HG03159 (cell line): ENCODE measurements at regions not wholly inside any gene's neighbourhood (a gene's known extent, or its start where the extent isn't known, plus 50 kb on each side); places are given as distances from the start of the nearest gene placed in this dataset.
"Not testable (repeated sequence)": the region's sequence is repeated elsewhere in the genome, so short reads cannot be mapped to it uniquely, and the experiment has no call there.

Source experiments
- ATAC-seq: cut with Tn5 transposase; IDR thresholded peaks from one replicate; pipeline ENCODE4 v1.9.1; 2021; ENCODE audit warnings: mild to moderate bottlenecking, moderate library complexity; ENCODE audit not compliant: unreplicated experiment

DNA sequence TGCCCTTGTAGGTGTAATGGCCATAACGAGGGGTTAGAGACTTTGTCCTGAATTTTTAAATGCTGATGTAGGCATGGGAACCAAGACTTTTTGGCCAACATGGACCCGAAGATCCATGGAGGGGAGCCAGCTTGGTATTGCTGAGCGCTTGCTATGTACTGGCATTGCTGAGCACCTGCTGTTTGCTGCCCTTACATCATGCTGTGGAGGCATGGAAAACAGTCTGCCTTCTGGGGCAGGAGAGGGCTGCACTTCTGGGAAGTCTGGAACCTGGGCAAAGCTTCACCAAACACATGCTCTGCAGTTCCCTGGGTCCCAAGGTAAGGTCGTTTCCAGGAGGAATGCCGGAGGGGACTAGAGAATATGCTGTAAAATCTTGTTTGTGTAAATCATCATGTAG is 86.3 kb upstream of the CNIH3 start:
- no peak for ATAC-seq

DNA sequence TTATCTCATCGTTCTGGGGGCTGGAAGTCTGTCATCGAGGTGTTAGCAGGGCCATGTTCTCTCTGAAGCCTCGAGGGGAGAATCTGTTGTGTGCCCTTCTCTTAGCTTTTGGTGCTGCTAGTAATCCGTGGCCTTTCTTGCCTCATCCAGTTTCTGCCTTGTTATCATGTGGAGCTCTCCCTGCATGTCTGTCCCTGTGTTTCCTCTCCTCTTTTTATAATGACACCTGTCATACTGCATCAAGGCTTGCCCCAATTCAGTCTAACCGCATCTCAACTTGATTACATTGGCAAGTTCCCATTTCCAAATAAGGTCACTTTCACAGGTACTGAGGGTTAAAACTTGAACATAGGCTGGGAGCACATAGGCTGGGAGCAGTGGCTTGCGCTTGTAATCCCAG is 82.6 kb upstream of the CNIH3 start:
- no peak for ATAC-seq

DNA sequence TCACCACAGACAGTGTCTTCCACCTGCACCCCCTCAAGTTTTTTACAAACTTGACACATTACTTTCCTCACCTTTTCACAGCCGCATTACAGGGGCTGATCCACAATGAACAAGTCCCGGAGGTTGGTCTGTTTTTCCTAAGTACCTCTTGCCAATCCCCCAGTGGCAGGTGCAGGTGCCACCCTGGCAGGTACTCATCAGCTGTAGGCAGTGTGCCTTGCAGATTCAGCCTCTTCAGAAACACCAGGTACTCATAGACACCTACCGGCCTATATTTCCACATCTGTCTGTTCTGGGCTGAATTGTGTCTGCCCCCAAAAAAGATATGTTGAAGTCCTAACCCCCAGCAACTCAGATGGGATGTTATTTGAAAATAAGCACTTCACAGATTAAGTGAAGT is 81.4 kb upstream of the CNIH3 start:
- no peak for ATAC-seq

DNA sequence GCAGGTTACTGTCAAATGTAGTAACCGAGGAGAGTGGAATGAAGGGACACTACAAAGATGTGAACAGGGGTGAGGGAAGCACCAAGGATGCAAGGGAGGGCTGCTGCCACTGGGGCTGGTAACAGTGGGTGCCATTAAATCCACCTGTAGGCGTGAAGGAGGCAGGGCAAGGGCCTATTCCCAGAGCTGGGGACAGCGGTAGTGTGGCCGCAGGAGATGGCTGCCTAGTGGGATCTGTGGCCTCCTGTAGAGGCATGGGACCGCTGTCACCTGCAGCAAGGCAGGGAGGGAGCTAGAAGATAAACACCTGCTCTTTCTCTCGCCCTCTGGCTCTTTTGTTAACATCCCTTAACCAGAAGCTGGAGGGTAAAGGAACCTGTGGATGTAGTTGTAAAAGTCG is 80.5 kb upstream of the CNIH3 start:
- ATAC-seq = no peak

- ATAC-seq = no peak
Observed at GRCh38 chr1:224539971-224540370, 76.1 kb upstream of the CNIH3 start.

DNA sequence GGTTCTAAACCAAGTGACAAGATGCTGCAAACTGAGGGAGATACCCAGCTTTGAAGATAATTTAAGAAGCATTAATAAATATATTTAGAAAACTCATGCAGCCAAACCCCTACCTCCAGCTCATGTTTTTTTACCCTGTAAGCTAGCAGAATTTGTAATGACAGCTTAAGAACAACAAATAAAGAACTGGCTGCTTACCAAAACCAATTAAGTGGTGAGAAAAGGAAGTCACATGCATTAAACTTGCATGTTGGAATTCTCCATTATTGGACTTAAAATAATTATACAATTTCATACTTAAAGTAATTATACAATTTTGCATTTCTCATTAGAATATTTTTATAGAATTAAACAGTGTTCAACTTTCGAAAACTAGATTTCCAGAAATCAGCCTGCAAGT is 75.6 kb upstream of the CNIH3 start:
- ATAC-seq = no peak

DNA sequence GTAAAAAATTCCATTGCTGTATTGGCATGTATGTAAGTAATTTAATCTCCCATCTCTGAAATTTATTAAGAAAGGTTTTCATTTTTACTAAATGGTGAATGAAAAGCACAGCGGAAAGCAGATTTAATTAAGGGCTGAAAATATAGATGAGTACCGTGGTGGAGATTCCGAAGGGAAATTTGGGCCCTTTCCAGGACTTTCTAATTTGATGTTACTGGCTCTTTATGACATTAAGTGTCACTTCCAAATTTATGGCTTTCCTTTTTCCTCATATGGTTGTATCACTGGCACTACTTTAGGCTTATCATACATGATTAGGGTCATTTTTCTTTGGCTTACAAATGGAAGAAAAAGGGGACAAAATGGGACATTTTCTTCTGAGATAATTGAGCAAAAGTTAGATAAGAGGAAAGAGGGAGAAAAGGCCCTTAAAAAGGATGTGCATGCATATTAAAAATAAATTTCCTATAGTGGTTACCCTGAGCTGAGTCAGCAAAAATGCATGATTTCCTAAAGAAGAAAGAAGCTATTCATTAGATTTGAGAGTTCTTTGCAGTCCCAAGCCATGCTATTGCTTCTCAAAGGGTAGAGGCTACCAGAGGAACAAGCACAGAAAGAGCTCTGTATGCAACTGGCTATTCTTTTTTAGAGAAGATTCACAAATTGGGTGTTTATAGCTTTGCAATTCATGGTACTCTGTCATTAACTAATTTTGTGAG is 74.9 kb upstream of the CNIH3 start:
- ATAC-seq = no peak

GRCh38 chr1:224541901-224542630 is 74.1 kb upstream of the CNIH3 start:
- no peak for ATAC-seq

- no peak for ATAC-seq
Observed at GRCh38 chr1:224542783-224543440, 73.2 kb upstream of the CNIH3 start.

GRCh38 chr1:224543453-224543852 is 72.7 kb upstream of the CNIH3 start:
- ATAC-seq = no peak

DNA sequence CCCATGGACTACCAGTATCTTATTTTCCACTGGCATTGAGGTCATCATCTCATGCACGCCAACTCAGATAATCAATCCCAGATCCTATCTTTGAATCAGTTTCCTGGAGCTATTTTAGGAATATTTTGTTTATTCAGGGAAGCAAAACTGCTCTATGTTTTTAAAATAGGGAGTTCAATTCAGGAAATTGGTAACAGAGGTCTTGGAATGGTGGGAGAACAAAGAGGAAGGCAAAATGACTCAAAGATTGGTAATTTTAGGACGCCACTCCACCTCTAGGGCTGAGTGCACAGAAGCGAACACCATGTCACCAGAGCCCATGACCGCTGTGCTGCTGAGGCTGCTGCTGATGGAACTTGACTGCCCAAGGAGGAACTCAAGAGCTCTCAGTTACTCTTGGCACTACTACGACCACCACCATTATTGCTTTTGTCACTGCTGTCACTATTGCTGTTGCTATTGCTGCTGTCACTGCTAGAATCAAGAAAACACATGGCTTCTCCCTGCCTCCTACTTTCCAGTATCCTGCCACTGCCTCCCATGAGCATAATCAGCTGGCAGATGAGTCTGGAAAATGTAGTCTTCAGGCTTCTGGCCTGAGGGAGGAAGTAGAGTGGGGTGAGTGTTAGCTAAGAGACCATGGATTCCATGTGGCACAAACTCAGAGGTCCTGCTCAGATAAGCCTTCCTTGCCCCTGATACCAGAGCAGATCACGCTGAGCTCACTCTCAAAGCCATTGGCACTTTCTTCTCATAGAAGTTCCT is 71.6 kb upstream of the CNIH3 start:
- ATAC-seq = no peak

DNA sequence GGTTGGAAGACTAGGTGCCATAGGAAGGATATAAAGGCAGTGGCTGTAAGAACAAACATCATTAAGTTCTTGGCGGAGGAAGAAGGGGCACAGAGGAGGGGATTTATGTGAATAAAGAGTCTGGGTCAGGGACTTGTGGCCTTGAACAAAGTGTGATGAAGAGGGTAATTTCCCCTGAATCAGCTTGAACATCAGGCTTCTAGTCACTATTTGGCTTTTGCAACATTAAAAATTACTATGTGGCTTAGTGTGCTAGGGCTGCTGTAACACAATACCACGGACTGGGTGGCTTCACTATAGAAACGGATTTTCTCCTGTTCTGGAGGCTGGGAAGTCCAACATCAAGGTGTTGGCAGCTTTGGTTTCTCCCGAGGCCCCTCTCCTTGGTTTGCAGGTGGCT is 70.5 kb upstream of the CNIH3 start:
- ATAC-seq = no peak

DNA sequence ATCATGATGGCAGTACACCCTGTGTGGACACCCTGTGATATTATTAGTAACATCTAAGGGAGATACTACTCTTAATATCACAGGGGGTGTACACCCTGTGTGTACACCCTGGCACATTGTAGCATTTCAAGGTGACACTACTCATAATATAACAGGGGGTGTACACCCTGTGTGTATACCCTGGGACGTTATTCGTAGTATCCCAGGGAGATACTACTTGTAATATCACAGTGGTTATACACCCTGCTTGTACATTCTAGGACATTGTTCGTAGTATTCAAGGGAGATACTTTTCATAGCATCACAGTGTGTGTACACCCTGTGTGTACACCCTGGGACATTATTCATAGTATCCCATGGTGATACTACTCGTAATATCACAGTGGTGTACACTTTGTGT is 67.4 kb upstream of the CNIH3 start:
- no peak for ATAC-seq

- ATAC-seq = not testable (repeated sequence)
Observed at GRCh38 chr1:224551189-224551588, 64.9 kb upstream of the CNIH3 start.

DNA sequence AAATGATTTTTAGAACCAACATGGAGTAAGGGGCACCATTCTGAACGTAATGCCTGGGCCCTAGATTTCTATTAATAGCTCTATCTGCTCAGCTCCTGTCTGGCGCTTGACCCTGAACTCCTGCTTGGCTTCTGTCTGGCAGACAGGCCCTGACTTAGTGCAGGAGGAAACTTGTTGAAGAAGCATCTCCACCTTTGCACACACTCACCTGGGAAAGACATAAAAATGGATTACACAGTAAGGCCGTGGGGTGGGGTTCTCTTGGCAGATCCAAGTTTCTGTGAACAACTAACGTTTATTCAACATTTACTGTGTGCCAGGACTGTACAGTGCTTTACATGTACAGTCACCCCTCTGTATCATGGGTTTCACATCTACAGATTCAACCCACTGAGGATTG is 62.1 kb upstream of the CNIH3 start:
- no peak for ATAC-seq

GRCh38 chr1:224554620-224555259 is 61.4 kb upstream of the CNIH3 start:
- ATAC-seq = no peak

- no peak for ATAC-seq
Observed at GRCh38 chr1:224558904-224559303, 57.2 kb upstream of the CNIH3 start.

DNA sequence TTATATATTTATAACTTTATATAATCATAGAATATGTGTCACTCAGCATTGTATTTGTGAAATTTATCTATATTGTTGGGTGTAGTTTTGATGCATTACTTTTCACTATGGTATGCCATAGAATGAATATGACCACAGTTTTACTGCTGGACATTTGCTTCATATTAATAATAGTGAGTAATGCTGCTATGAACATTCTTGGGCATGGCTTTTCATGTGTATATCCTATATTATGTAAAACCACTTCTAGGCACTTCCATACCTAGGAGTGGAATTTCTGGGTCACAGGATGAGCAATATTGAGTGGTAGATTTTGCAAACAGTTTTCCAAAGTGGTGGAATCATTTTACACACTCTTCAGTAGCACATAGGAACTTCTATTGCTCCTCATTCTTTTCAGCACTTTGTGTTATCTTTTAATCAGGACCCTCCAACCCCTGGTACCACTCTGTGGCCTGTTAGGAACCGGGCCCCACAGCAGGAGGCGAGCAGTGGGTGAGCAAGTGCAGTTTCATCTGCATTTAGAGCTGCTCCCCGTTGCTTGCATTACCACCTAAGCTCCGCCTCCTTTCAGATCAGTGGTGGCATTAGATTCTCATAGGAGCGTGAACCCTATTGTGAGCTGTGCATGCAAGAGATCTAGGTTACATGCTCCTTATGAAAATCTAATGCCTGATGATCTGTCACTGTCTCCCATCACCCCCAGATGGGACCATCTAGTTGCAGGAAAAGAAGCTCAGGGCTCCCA is 56.0 kb upstream of the CNIH3 start:
- no peak for ATAC-seq

GRCh38 chr1:224562881-224563280 is 53.2 kb upstream of the CNIH3 start:
- ATAC-seq = not testable (repeated sequence)

- no peak for ATAC-seq
Observed at GRCh38 chr1:224563666-224564065, 52.5 kb upstream of the CNIH3 start.
